GM19467 (cell line): ENCODE measurements at regions not wholly inside any gene's neighbourhood (a gene's known extent, or its start where the extent isn't known, plus 50 kb on each side); places are given as distances from the start of the nearest gene placed in this dataset.

ENCODE experiments used
- ATAC-seq: cut with Tn5 transposase; IDR thresholded peaks from one replicate; pipeline ENCODE4 v1.9.1; 2021; ENCODE audit warnings: mild to moderate bottlenecking, moderate library complexity; ENCODE audit not compliant: unreplicated experiment

DNA sequence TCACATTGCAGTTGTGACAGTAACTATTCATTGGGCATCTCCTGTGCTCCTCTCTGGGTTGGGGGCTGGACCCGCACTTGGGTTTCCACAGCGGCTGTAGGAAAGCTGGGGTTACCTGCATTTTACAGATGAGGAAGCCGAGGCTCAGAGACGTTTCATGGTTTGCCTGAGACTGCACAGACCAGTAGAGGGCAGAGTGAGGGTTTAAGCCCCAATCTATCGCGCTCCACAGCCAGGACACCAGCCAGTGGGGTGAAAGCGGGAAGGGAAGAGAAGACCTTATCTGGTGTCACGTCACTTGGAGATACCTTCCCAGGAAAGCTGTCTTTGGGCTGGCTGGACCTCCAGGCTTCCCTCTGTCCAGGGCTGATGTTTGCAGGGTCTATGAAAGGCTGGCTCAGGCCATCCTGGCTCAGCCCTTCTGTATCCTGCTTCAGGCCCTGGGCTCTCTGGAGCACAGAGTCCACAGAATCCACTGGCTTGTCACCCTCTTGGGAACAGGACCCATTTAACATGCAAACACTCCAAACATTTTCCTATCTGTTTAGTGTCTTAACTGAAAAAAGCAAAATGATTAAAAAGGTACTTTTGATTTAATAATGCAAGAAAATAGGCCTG lies 167.7 kb downstream of the EMX2 start:
- ATAC-seq, result no peak

DNA sequence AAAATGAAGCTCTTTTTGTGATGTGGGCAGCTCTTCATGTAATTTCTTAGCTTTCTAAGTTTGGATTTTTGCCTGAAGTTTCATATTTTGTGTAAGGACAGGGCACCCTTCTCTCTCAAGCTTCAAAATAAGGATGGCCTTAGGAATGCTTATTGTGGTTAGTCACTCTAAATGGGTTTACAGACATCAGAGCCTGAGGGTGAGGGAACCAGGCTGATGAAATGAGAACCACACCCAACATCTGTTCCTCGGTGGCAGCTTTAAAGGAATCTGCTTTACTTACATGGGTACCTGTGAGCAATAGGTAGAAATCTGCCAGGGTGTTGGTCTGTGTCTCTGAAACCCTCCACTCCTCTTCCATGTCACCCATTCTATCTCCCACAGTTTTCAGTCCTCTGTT lies 174.3 kb downstream of the EMX2 start:
- ATAC-seq, result no peak

DNA sequence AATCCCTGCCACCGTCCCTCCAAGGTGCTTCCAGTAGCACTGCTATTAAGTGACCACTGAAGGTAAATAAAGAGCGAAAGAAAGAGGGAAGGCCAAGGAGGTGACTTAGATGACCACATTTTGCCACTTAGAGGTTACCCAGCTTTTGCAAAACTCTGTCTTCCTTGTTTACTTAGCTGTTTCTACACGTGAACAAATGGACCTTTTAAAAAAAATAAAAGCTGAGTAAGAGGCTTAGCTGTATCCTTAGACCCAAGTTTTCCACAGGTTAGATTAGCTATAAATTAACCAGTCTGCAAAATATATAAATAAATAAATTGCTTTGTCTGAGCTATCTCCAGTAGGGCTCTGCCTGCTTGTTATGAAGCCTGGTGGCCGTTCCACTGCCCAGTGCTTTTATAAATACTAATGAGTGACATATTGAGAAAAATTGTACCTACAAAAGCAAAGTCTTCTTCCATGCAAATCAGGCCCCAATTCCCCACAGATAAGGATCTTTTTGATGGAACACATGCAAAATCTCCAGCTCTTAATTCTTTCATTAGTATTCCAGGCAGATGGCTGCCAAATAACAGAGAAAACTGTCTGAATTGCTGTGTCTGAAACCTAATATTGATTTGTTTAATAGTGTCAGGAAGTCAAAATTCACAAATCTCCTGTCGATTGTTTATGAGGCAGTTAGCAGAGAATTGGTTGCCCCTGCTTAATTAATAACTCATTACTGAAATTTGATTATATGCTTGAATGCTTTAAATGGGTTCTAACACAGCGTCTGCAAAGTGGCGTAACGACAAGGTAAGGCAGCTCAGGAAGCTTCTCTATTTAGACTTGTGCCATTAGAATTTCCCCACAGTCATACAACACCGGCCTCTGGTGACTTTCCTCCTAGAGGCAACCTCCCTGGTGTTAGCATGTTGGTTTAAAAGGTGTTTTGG lies 176.7 kb downstream of the EMX2 start:
- no peak for ATAC-seq

DNA sequence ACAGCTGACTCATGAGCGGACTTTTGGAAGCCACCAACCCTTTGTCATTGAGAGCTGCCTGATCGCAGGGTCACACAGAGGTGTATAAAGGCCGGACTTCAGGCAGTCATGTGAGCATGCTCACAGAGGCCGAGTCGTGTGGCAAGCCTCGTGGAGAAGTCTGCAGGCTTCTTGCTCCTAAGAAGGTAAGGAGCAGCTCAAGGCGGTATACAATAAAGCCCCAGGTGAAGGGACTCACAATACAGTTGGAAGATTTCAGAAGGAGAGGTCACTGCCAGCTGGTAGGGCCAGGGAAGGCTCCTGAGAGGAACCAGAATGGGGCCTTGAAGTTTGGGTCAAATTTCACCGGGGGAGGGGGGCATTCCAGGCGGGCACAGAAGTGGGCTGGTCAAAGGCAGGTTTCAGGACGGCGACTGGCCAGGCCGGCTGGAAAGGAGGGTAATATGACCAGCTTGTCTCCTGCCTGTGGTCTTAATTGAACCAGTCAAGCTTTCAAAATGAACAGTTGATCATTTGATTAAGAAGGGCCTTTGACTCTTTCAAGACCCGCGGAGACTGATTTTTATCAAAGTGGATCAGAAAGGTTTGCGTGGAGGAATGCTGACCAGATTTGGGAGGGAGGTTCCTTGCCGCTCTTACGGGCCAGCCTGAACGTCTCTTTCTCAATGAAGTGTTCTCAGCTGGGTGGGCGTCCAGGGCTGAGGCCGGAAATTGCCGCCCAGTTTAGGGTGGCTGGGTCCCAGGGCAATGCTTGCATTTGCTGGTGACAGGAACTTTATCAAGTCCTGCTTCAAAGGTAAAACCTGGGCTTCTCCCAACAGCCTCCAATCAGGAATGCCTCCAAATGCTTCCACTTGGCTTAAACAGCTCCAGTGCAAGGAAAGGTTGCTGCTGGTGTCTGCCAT lies 178.6 kb downstream of the EMX2 start:
- ATAC-seq, result no peak

DNA sequence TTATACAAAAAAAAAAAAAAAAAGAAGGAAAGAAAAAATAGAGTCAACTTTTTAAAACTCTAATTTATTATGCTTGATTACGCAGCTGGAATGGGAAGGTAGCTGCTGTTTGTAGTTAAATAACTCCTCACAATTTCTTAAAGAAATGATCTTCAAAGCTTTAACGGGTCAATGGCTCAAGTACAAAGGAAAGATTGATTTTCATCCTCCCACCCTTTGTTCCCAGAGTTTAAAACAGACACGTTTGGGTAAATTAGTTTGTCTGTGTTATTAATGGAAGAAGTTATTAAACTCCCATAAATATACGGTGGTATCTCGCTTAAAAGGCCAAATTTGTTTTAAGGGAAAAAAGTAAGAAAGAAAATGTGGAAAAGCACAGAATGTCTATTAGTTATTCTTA lies 179.3 kb downstream of the EMX2 start:
- no peak for ATAC-seq

DNA sequence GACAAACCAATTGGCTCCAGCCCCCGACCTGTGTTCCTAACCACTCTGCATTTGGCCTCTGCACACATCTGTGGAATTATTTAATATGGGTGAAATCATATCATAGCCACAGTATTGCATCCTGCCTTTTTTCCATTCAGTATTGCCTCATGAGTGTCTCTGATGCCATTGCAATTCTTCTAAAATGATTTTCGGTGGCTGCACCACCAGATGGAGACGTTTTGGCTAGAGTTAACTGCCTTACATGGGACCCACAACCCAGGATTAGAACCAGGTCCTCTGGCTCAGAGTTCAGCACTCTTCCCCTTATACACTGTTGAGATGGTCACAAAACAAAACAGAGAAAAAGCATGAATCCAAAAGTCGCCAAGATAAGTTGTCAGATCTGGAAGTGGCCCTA lies 180.8 kb downstream of the EMX2 start:
- no peak for ATAC-seq

DNA sequence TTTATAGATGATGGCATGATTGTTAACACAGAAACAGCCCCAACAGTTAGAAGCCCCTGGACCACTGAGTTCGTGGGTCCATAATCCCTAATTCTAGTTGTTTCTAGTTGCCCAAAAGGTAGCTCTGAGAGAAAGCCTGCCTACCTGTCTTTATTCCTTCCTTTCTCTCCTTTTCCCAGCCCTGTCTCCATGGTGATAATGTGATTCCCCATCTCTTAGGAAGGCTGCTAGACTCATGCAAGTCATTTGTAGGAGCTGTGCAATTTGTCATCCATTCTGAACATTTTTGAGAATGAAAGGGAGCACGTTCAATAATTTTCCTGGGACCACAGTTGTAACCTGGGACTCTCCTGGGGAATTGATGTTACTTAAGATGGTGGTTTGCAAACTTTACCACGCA lies 183.4 kb downstream of the EMX2 start:
- no peak for ATAC-seq

DNA sequence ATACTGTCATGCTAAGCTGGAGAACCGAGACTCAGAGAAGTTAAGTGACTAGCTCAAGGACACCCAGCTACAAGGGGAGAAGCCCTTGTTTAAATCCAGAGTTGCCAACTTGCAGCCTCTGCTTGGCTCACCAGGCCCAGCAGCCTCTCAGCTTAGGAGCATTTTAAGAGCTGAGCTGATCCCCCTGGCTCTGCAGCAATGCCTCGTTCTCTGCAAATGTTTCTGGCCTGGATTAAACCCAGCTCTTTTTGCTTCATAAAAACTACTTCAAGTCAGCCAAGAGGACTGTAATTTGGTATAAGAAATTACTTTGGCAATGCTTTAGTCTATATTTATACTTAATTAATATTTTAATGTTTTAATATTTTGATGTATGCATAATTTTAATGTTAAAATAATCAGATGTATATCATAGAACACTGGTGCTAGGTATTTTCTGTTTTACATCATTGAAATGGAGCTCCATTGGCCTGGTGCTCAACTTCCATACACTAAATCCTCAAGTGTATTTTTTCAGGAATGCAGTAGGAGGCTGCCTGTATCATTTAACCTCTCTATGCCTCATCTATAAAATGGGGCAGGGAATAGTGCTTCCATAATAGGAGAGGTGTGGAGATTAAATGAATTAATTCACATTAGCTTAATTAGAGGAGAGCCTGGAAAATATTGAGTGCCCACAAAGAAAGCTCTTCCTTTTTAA lies 184.2 kb downstream of the EMX2 start:
- ATAC-seq, result no peak

DNA sequence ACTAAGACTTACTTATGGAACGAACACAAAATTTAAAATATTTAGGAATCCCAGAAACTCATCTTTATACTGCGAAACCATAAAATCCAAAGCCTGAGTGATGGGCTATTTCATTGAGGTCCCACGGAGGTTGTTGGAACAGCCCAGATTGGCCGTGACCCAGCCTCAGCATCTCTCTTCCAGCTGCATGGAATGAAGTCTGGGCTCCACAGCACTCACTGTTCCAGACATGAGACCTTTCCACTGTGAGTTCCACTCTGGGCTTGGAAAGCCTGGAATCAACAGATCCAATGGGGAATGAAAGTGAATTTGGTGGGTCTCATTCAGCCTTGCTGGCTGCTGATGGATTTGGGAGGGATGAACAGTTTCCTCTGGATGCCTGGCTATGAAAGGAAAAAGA lies 184.9 kb downstream of the EMX2 start:
- ATAC-seq, result no peak

DNA sequence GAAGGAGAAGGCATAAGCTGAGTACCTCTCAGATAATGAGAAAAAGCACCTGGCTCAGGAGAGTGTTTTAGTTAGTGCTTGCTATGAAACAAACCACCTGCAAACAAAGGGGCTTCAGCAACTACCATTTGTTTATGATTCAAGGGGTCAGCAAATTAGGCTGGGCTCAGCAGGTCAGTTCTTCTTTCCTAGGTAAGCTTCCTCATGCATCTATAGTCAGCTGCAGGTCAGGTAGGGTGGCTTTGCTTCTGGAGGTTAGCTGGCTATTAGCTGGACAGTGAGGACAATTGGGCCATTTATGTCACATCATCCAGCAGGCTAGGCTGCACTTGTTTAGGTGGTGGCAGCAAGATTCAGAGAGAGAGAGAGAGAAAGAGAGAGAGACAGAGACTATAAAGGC lies 185.5 kb downstream of the EMX2 start:
- ATAC-seq, result no peak

DNA sequence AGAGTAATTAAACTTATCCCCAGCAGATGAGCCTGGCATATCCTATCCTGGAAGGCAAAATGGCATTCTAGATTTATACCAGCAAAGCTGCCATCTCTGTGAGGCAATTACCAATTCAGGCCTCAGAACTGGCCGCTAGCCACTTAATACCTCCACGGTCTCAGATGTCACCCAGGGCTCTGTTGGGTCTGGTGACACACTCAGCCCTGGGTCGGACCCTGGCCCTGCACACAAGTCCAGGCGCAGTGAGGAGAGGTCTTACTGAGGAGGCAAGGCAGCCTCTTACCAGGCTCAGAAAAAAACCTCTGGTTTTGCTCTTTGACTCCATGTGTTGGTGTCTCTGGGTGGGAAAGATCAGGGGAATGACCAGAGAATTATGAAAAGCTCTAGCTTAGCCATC lies 186.6 kb downstream of the EMX2 start:
- ATAC-seq, result no peak

DNA sequence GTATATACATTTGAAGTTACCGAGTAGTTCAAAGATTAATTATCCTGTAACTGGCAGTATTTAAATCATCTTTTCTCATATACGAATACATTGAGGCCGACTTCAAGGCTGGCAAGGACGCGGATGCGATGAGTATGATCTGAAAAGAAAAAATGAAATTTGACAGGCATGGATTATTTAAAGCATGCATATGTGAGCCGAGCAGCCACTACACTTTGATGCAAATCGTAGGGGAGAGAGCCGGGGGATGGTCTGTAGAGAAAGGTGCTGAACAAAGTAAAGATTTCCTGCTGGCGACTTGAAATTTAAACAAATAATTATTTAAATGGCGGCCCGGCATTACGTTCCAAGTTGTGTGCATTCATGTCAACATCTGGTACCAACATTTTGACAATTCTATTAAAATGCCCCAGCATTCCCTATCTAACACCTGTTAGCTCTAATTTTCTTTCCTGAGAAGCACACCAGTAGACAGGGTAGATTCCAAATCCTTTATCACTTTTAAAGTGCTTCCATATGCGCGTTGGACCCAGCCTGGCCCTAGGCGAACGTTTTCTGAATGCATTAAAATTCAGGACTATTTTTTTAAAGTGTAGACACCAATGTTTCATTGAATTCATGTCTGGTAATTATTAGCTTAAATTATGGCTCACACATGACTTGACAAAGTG lies 188.7 kb downstream of the EMX2 start:
- ATAC-seq, result no peak

DNA sequence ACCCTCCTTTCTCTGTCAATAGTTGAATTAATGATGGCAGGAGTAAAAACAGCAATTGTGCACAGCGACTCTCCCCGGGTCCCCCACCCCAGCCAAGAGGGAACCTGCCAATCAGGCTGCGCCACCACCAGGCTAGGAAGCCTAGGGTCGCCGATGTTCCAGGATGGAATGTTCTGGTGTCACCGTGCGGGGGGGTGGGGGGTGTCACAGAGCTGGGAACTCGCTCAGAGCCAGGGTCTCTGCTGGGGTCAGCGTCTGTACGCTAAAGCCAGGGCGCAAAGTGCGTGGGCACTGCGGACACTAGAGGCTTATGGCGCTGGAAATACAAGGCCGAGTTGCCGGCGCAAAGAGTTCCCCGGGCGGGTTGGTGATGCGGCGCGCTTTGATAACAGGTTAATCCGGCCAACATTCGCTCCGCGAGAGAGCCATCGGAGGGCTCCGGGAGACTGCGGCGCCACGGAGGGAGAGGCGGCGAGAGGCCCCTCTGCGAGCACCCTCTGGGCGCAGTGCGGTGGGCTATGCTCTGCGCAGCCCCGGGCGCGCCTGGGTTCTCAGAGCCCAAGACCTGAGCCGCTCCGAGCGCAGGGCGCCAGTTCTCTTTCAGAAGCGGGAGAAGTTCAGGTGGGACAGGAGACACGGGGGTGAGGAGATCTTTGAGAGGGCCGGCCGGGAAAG lies 192.3 kb downstream of the EMX2 start:
- ATAC-seq, result no peak

DNA sequence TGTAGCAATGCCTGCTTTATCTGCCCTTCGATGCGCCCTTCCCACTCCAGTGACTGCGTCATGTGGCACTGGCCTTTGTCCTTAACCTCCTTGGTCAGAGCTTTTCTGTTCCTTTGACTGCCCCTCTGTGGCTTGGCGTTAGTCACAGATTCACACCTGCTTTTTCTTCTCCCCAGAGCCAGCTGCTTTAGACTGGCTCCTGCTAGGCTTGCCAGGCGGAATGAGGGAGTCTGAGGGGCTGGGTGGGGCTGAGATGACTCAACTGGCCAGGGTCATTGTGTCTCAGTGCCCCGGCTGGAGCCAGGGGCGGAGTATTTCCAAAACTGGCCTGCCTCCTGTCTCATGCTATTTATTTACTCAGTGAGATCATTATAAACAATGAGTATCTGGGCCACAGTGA lies 194.1 kb downstream of the EMX2 start:
- no peak for ATAC-seq

DNA sequence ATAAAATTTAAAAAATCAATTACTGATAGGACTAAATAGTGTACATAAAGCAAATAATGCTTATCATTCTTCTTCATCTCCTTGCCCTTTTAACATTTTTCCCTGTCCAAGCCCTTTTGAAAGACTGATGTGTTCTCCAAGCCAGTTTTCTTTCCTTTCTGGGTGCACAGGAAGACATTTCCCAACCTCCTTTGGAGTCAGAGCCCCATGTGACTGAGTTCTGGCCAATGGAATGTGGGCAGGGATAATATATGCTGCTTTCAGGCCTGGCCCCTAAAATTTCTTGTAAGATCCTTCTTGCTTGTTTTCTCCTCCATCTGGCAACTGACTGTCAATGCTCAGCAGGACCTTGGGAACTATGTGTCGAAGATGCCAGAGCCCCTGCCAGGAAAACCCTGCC lies 197.5 kb downstream of the EMX2 start:
- ATAC-seq, result no peak

DNA sequence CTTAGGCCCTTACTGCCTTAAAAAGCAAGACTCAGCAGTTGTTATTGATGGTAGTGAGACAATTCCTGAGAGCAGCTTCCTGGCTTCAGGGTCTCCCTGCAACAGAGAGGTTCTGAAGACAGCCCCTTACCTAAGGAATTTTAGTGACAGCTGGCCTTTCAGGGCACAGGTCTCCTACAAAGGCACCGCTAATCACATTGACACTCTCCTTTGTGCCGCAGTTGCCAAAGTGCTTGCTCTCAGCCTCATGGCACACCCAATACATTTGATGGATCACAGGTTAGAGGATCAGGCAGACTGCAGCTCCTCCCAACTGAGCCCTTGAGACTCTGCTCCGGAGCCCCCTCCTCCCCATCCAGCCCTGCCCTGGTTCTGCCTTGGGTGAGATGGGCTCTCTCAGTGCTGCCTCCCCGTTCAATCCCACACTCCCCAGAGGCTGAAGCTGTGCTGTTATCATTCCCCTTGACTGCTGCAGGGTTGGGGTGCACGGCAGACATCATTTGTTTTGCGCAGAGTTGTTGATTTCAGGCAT lies 198.2 kb downstream of the EMX2 start:
- no peak for ATAC-seq

DNA sequence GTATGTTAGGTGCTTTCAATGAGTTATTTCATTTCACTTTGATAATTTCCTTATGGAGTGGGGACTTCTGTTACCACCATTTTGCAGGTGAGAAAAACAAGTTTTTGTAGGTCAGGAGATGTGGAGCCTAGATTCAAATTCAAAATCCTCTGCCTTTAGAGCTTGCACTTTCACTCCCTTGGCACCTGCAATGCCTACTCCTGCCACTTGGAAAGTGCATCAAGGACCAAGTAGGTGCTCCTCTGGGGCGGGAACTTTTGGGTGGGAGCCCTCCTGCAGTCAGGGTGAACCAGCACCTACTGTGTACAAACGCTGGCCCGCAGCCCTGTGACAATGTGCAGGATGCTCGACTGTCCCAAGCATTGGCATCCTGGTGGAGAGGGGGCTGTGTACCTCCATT lies 199.0 kb downstream of the EMX2 start:
- ATAC-seq, result no peak

DNA sequence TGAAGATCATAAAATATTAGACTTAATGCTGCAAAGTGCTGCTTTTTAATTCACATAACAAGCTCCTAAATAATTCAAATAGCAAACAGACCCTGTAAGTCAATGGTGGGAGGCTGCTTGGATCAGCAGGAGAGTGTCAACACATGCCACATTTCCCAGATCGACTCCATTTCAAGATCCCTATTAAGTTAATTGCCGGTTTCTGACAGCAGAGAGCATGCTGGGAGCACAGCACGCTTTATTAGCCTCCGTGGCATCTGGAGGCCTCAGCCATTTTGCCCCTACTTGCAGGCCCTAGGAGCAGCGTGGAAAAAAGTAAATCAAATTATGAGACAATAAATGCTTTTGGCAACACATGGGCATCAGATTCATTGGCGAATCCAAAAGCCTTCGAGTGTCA lies 201.0 kb downstream of the EMX2 start:
- ATAC-seq, result no peak

DNA sequence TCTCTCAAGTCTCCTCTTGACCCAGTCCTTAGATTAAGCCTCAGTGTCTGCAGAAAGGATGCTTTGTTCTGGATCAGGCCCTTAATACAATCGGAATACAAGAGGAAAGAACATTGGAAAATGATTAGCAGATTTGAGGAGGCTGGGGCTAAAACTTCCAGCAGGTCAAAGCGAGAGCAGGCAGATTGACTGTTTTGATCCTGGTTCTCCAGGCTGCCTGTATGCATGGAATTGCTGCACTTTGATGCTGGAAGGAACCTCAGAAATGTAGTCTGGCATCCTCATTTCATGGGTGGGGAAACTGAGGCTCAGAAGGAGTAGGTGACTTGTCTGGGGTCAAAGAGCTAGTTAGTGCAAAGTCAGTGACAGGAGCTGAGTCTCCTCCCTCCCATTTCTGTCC lies 202.8 kb downstream of the EMX2 start:
- ATAC-seq, result no peak
